ENCODE measurements at regions not wholly inside any gene's neighbourhood (a gene's known extent, or its start where the extent isn't known, plus 50 kb on each side); places are given as distances from the start of the nearest gene placed in this dataset.

GRCh38 chr4:13160920-13161319, 323.2 kb downstream of the RAB28 start:
- DNase-seq (ENCODE audit: extremely low read depth in 1 of 4, low spot score in 3 of 4) = no peak
- no peak for ATAC-seq
- no peaks in the 10 kb centered on the region for H4K20me1 ChIP-seq (replicated peaks; ENCODE audit: control insufficient read depth, insufficient read depth, low read length)
- H3K4me1 ChIP-seq (replicated peaks in 1 of 2; ENCODE audit: control insufficient read depth in 2 of 2, insufficient read depth in 2 of 2, low read length in 2 of 2) = no peaks in the 10 kb centered on the region
- no peak overlapping the region for H2AFZ ChIP-seq (ENCODE audit: low read depth, low read length)
- H3K9ac ChIP-seq (ENCODE audit: insufficient read depth in 1 of 2, low read depth in 2 of 2, low read length in 2 of 2) = no peak overlapping the region
- in situ Hi-C loops (cut with MboI) = no loop called here
- BruUV-seq (replicated peaks) = no TSS peak
- H3K4me3 ChIP-seq = no peak overlapping the region
- 0% methylated on average over 2 of the region's 2 CpGs for WGBS (ENCODE audit: insufficient coverage, low coverage, missing lambda C conversion rate)
- no peaks in the 10 kb centered on the region for H3K9me1 ChIP-seq (ENCODE audit: control insufficient read depth, insufficient read depth, low read length)
- no peak overlapping the region for H3K27ac ChIP-seq (ENCODE audit: extremely low read depth, low read depth, low read length)
- no peaks in the 10 kb centered on the region for H3K9me3 ChIP-seq (replicated peaks; ENCODE audit: control insufficient read depth, insufficient read depth, low read depth, low read length)
- ChIA-PET CTCF (ENCODE audit: low intra/inter-chr PET ratio) (no interaction called here), POLR2A (no interaction called here)
- TF ChIP-seq CSDE1 (IDR thresholded peaks at IDR 0.05) = no peak
- no peak for TF ChIP-seq ELF2 (CRISPR knock-in tag; IDR thresholded peaks at IDR 0.05)
- no peak for TF ChIP-seq SREBF2 (CRISPR knock-in tag; IDR thresholded peaks at IDR 0.05)
- no peak for TF ChIP-seq BRD4 (IDR thresholded peaks at IDR 0.05)
- TF ChIP-seq ZNF507 (tag; conservative IDR thresholded peaks at IDR 0.05) = no peak
- TF ChIP-seq GATA2 (CRISPR knock-in tag; IDR thresholded peaks at IDR 0.05) = no peak
- no peak for TF ChIP-seq THRB (CRISPR knock-in tag; conservative IDR thresholded peaks at IDR 0.05)
- TF ChIP-seq NBN (IDR thresholded peaks at IDR 0.05; ENCODE audit: low read depth) = no peak
- TF ChIP-seq NFE2L1 (tag; IDR thresholded peaks at IDR 0.05; ENCODE audit: borderline replicate concordance, low read depth) = no peak
- no peak for TF ChIP-seq MAFG (tag; conservative IDR thresholded peaks at IDR 0.05)
- TF ChIP-seq CCNT2 (IDR thresholded peaks at IDR 0.05; ENCODE audit: borderline replicate concordance, extremely low read depth, insufficient read length, low read depth, low read length) = no peak
- TF ChIP-seq GABPB2 (CRISPR knock-in tag; conservative IDR thresholded peaks at IDR 0.05) = no peak
- TF ChIP-seq ARID3A (IDR thresholded peaks at IDR 0.05; ENCODE audit: borderline replicate concordance, low read depth, low read length) = no peak
- TF ChIP-seq TRIM25 (IDR thresholded peaks at IDR 0.05; ENCODE audit: borderline replicate concordance) = no peak
- no peak for TF ChIP-seq ZNF197 (CRISPR knock-in tag; IDR thresholded peaks at IDR 0.05; ENCODE audit: low read depth)
- TF ChIP-seq ELF1 (tag; IDR thresholded peaks at IDR 0.05) = no peak
- no peak for TF ChIP-seq GABPB1 (CRISPR knock-in tag; IDR thresholded peaks at IDR 0.05)
- TF ChIP-seq KDM5B (IDR thresholded peaks at IDR 0.05; ENCODE audit: insufficient replicate concordance, low read depth, low read length) = no peak
- no peak for TF ChIP-seq SAFB2 (IDR thresholded peaks at IDR 0.05; ENCODE audit: borderline replicate concordance, low read depth, low read length, severe bottlenecking)
- no peaks in the 10 kb centered on the region for H3K79me2 ChIP-seq (ENCODE audit: control insufficient read depth, insufficient read depth, low read length)
- no peaks in the 10 kb centered on the region for H3K36me3 ChIP-seq (ENCODE audit: control insufficient read depth, insufficient read depth, low read length)
- intact Hi-C loops (cut with micrococcal nuclease) = no loop called here
- H3K27me3 ChIP-seq (ENCODE audit: control insufficient read depth in 2 of 2, insufficient read depth in 2 of 2, low read length in 2 of 2) = no peaks in the 10 kb centered on the region
- no peak overlapping the region for H3K4me2 ChIP-seq (ENCODE audit: insufficient read depth, low read length)
- FAIRE-seq = no peak

Data from K562 (cell line).